ENCODE measurements at regions not wholly inside any gene's neighbourhood (a gene's known extent, or its start where the extent isn't known, plus 50 kb on each side); places are given as distances from the start of the nearest gene placed in this dataset.

GRCh38 chr4:81845761-81846160 lies 374.1 kb upstream of the RASGEF1B start:
- no peaks in the 10 kb centered on the region for H3K4me1 ChIP-seq (ENCODE audit: insufficient read depth, low read length, severe bottlenecking)
- H3K4me2 ChIP-seq (ENCODE audit: low read length): no peak overlapping the region
- TF ChIP-seq CTCF (IDR thresholded peaks at IDR 0.05; ENCODE audit: low read length) (no peak), EZH2 (IDR thresholded peaks at IDR 0.05; ENCODE audit: borderline replicate concordance, low read length) (no peak)
- no peaks in the 10 kb centered on the region for H3F3A ChIP-seq (ENCODE audit: insufficient read depth, low read length)
- no peak overlapping the region for H2AFZ ChIP-seq (ENCODE audit: low read length)
- H3K9ac ChIP-seq (ENCODE audit: low read length): no peak overlapping the region
- H3K9me2 ChIP-seq (ENCODE audit: low read depth, low read length): no peaks in the 10 kb centered on the region
- H3K27me3 ChIP-seq (ENCODE audit: insufficient read depth, low read length): no peaks in the 10 kb centered on the region
- no peaks in the 10 kb centered on the region for H3K79me2 ChIP-seq (ENCODE audit: insufficient read depth, low read length)
- no peak overlapping the region for H3K27ac ChIP-seq (ENCODE audit: low read depth, low read length, poor library complexity, severe bottlenecking)
- H3K4me3 ChIP-seq (ENCODE audit: low read depth, low read length, poor library complexity, severe bottlenecking): no peak overlapping the region
- no peaks in the 10 kb centered on the region for H3K36me3 ChIP-seq (ENCODE audit: insufficient read depth, low read length)
- H4K20me1 ChIP-seq (ENCODE audit: insufficient read depth, low read length): no peaks in the 10 kb centered on the region
- no peaks in the 10 kb centered on the region for H3K9me3 ChIP-seq (ENCODE audit: low read length)

- Histone ChIP-seq H3K27ac (ENCODE audit: low read depth, low read length, poor library complexity, severe bottlenecking) (no peak overlapping the region), H3K4me1 (ENCODE audit: insufficient read depth, low read length, severe bottlenecking) (no peaks in the 10 kb centered on the region), H3K79me2 (ENCODE audit: insufficient read depth, low read length) (no peaks in the 10 kb centered on the region), H3K4me2 (ENCODE audit: low read length) (no peak overlapping the region), H3K4me3 (ENCODE audit: low read depth, low read length, poor library complexity, severe bottlenecking) (no peak overlapping the region), H3K9ac (ENCODE audit: low read length) (no peak overlapping the region), H4K20me1 (ENCODE audit: insufficient read depth, low read length) (no peaks in the 10 kb centered on the region), H3K27me3 (ENCODE audit: insufficient read depth, low read length) (no peaks in the 10 kb centered on the region), H3K9me2 (ENCODE audit: low read depth, low read length) (no peaks in the 10 kb centered on the region), H3F3A (ENCODE audit: insufficient read depth, low read length) (no peaks in the 10 kb centered on the region), H2AFZ (ENCODE audit: low read length) (no peak overlapping the region), H3K9me3 (ENCODE audit: low read length) (no peaks in the 10 kb centered on the region), H3K36me3 (ENCODE audit: insufficient read depth, low read length) (no peaks in the 10 kb centered on the region)
- TF ChIP-seq EZH2 (IDR thresholded peaks at IDR 0.05; ENCODE audit: borderline replicate concordance, low read length) (no peak), CTCF (IDR thresholded peaks at IDR 0.05; ENCODE audit: low read length) (no peak)
Measured at GRCh38 chr4:81845273-81845672, 373.6 kb upstream of the RASGEF1B start.

- Histone ChIP-seq H3K4me1 (ENCODE audit: insufficient read depth, low read length, severe bottlenecking) (no peaks in the 10 kb centered on the region), H3K4me2 (ENCODE audit: low read length) (no peak overlapping the region), H2AFZ (ENCODE audit: low read length) (no peak overlapping the region), H3K9me3 (ENCODE audit: low read length) (no peaks in the 10 kb centered on the region), H3F3A (ENCODE audit: insufficient read depth, low read length) (no peaks in the 10 kb centered on the region), H3K4me3 (ENCODE audit: low read depth, low read length, poor library complexity, severe bottlenecking) (no peak overlapping the region), H3K36me3 (ENCODE audit: insufficient read depth, low read length) (no peaks in the 10 kb centered on the region), H3K27me3 (ENCODE audit: insufficient read depth, low read length) (no peaks in the 10 kb centered on the region), H3K9me2 (ENCODE audit: low read depth, low read length) (no peaks in the 10 kb centered on the region), H3K9ac (ENCODE audit: low read length) (no peak overlapping the region), H4K20me1 (ENCODE audit: insufficient read depth, low read length) (no peaks in the 10 kb centered on the region), H3K79me2 (ENCODE audit: insufficient read depth, low read length) (no peaks in the 10 kb centered on the region), H3K27ac (ENCODE audit: low read depth, low read length, poor library complexity, severe bottlenecking) (no peak overlapping the region)
- no peak for TF ChIP-seq EZH2 (IDR thresholded peaks at IDR 0.05; ENCODE audit: borderline replicate concordance, low read length)
- TF ChIP-seq CTCF (IDR thresholded peaks at IDR 0.05; ENCODE audit: low read length): peak; percentile 91
Measured at GRCh38 chr4:81844717-81845116, 373.0 kb upstream of the RASGEF1B start.

Data from OCI-LY1 (cell line).